ENCODE measurements at regions not wholly inside any gene's neighbourhood (a gene's known extent, or its start where the extent isn't known, plus 50 kb on each side); places are given as distances from the start of the nearest gene placed in this dataset.

- Histone ChIP-seq H3K4me1 (ENCODE audit: control insufficient read depth, insufficient read depth, low read length, poor library complexity, severe bottlenecking) (no peaks in the 10 kb centered on the region), H3K27me3 (ENCODE audit: control insufficient read depth, insufficient read depth, low read length) (no peaks in the 10 kb centered on the region), H3K27ac (ENCODE audit: insufficient read depth, low read length, poor library complexity, severe bottlenecking) (no peak overlapping the region), H3K36me3 (ENCODE audit: control insufficient read depth, insufficient read depth, low read length) (no peaks in the 10 kb centered on the region), H3K4me3 (ENCODE audit: low read depth, low read length) (no peak overlapping the region), H3K9me3 (ENCODE audit: control insufficient read depth in 2 of 2, low read length in 2 of 2) (no peaks in the 10 kb centered on the region)
- no peak for DNase-seq
- no peak for ATAC-seq (ENCODE audit: low read depth in 2 of 2)
- Mint-ChIP-seq H3K9me3 (peaks cover 0 to 6% (median 0%) of the 10 kb centered on the region in 7 donors), H3K27me3 (no peaks in the 10 kb centered on the region), H3K36me3 (no peaks in the 10 kb centered on the region), H3K27ac (no peak overlapping the region), H3K4me3 (no peak overlapping the region), H3K4me1 (no peaks in the 10 kb centered on the region)
Measured at GRCh38 chr20:6473197-6473596, 294.3 kb upstream of the BMP2 start.

DNA sequence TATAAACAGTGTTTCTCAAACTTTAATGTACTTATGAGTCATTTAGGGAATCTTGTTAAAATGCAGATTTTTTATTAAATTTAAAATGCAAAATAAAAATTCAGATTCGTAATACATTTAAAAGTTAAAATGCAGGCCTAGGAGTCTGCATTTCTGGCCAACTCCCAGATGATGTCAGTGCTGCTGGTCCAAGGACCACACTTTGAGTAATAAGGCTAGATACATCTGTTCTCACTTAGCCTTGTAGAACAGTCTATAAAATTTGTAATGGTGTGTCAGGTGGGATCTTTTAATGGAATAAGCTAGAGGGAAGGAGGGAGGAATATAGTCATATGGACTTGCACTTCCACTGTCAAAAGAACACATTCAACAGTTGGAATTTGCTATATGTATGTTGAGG, 295.6 kb upstream of the BMP2 start:
- Mint-ChIP-seq H3K36me3 (no peaks in the 10 kb centered on the region), H3K4me3 (no peak overlapping the region), H3K4me1 (no peaks in the 10 kb centered on the region), H3K27ac (no peak overlapping the region), H3K27me3 (no peaks in the 10 kb centered on the region), H3K9me3 (peaks cover 0 to 4% (median 0%) of the 10 kb centered on the region in 7 donors)
- no peak overlapping the region for H3K27ac ChIP-seq (ENCODE audit: insufficient read depth, low read length, poor library complexity, severe bottlenecking)
- DNase-seq (no peak), ATAC-seq (ENCODE audit: low read depth in 2 of 2) (no peak)
- H3K9me3 ChIP-seq (ENCODE audit: control insufficient read depth in 2 of 2, low read length in 2 of 2), result no peaks in the 10 kb centered on the region
- no peaks in the 10 kb centered on the region for H3K27me3 ChIP-seq (ENCODE audit: control insufficient read depth, insufficient read depth, low read length)
- no peak overlapping the region for H3K4me3 ChIP-seq (ENCODE audit: low read depth, low read length)
- H3K36me3 ChIP-seq (ENCODE audit: control insufficient read depth, insufficient read depth, low read length), result no peaks in the 10 kb centered on the region
- H3K4me1 ChIP-seq (ENCODE audit: control insufficient read depth, insufficient read depth, low read length, poor library complexity, severe bottlenecking), result no peaks in the 10 kb centered on the region

- DNase-seq, result no peak
- Mint-ChIP-seq H3K9me3 (peaks cover 0 to 6% (median 0%) of the 10 kb centered on the region in 7 donors), H3K27me3 (no peaks in the 10 kb centered on the region), H3K4me3 (no peak overlapping the region), H3K27ac (no peak overlapping the region), H3K36me3 (no peaks in the 10 kb centered on the region), H3K4me1 (no peaks in the 10 kb centered on the region)
- no peak overlapping the region for H3K4me3 ChIP-seq (ENCODE audit: low read depth, low read length)
- no peaks in the 10 kb centered on the region for H3K9me3 ChIP-seq (ENCODE audit: control insufficient read depth in 2 of 2, low read length in 2 of 2)
- H3K4me1 ChIP-seq (ENCODE audit: control insufficient read depth, insufficient read depth, low read length, poor library complexity, severe bottlenecking), result no peaks in the 10 kb centered on the region
- no peaks in the 10 kb centered on the region for H3K36me3 ChIP-seq (ENCODE audit: control insufficient read depth, insufficient read depth, low read length)
- no peaks in the 10 kb centered on the region for H3K27me3 ChIP-seq (ENCODE audit: control insufficient read depth, insufficient read depth, low read length)
- no peak overlapping the region for H3K27ac ChIP-seq (ENCODE audit: insufficient read depth, low read length, poor library complexity, severe bottlenecking)
- ATAC-seq (ENCODE audit: low read depth in 2 of 2), result no peak
Measured at GRCh38 chr20:6471110-6471647, 296.3 kb upstream of the BMP2 start.

DNA sequence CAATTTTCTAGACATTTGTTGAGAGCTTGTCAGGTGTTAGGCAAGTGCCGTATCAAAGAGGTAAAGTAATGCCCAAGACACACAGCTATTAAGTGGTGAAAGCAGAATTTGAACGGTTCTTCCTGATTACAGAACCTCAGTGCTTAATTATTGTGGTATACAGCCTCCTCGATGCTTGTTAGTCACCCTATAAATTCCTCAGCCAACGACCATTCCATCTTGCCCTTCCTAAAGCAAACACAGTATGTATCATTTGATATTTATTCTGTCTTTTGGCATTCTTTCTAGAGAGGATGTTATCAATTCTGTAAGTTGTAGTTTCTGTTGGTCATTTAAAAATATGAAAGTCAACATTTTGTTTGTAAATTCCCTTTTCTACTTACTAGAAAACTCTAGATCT, 297.8 kb upstream of the BMP2 start:
- Histone ChIP-seq H3K27ac (ENCODE audit: insufficient read depth, low read length, poor library complexity, severe bottlenecking) (no peak overlapping the region), H3K4me1 (ENCODE audit: control insufficient read depth, insufficient read depth, low read length, poor library complexity, severe bottlenecking) (no peaks in the 10 kb centered on the region), H3K36me3 (ENCODE audit: control insufficient read depth, insufficient read depth, low read length) (no peaks in the 10 kb centered on the region), H3K4me3 (ENCODE audit: low read depth, low read length) (no peak overlapping the region), H3K27me3 (ENCODE audit: control insufficient read depth, insufficient read depth, low read length) (no peaks in the 10 kb centered on the region), H3K9me3 (ENCODE audit: control insufficient read depth in 2 of 2, low read length in 2 of 2) (no peaks in the 10 kb centered on the region)
- H3K27ac Mint-ChIP-seq, result no peak overlapping the region
- H3K4me3 Mint-ChIP-seq, result no peak overlapping the region
- DNase-seq (no peak), ATAC-seq (ENCODE audit: low read depth in 2 of 2) (no peak)
- no peaks in the 10 kb centered on the region for H3K36me3 Mint-ChIP-seq
- H3K9me3 Mint-ChIP-seq, result peaks cover 0 to 6% (median 0%) of the 10 kb centered on the region in 7 donors
- no peaks in the 10 kb centered on the region for H3K27me3 Mint-ChIP-seq
- no peaks in the 10 kb centered on the region for H3K4me1 Mint-ChIP-seq

GRCh38 chr20:6468423-6469116, 298.9 kb upstream of the BMP2 start:
- Histone ChIP-seq H3K4me3 (ENCODE audit: low read depth, low read length) (no peak overlapping the region), H3K36me3 (ENCODE audit: control insufficient read depth, insufficient read depth, low read length) (no peaks in the 10 kb centered on the region), H3K27ac (ENCODE audit: insufficient read depth, low read length, poor library complexity, severe bottlenecking) (no peak overlapping the region), H3K9me3 (ENCODE audit: control insufficient read depth in 2 of 2, low read length in 2 of 2) (no peaks in the 10 kb centered on the region), H3K4me1 (ENCODE audit: control insufficient read depth, insufficient read depth, low read length, poor library complexity, severe bottlenecking) (no peaks in the 10 kb centered on the region), H3K27me3 (ENCODE audit: control insufficient read depth, insufficient read depth, low read length) (no peaks in the 10 kb centered on the region)
- Mint-ChIP-seq H3K36me3 (no peaks in the 10 kb centered on the region), H3K9me3 (peaks cover 0 to 6% (median 2%) of the 10 kb centered on the region in 7 donors), H3K27me3 (no peaks in the 10 kb centered on the region), H3K27ac (no peak overlapping the region), H3K4me1 (no peaks in the 10 kb centered on the region), H3K4me3 (no peak overlapping the region)
- ATAC-seq (ENCODE audit: low read depth in 2 of 2) (no peak), DNase-seq (no peak)

DNA sequence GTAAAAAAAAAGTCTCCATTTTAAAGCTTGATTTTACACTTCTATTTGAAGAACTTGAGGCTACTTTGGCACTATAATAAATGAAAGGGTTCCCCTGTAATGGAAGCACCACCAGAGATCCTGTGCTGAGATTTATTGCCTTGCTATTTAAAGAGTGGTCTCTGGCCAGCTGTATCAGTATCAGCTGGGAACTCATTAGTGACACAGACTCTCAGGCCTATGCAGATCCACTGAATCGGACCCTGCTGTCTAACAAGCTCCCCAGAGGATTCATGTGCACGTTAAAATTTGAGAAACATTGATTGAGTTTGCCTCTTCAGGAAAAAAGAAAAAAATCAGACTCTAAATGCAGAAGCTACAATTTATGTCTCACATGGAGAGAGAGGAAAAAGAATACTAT, 299.9 kb upstream of the BMP2 start:
- ATAC-seq (ENCODE audit: low read depth in 2 of 2) (no peak), DNase-seq (no peak)
- Histone ChIP-seq H3K4me3 (ENCODE audit: low read depth, low read length) (no peak overlapping the region), H3K27ac (ENCODE audit: insufficient read depth, low read length, poor library complexity, severe bottlenecking) (no peak overlapping the region), H3K4me1 (ENCODE audit: control insufficient read depth, insufficient read depth, low read length, poor library complexity, severe bottlenecking) (no peaks in the 10 kb centered on the region), H3K36me3 (ENCODE audit: control insufficient read depth, insufficient read depth, low read length) (no peaks in the 10 kb centered on the region), H3K27me3 (ENCODE audit: control insufficient read depth, insufficient read depth, low read length) (no peaks in the 10 kb centered on the region), H3K9me3 (ENCODE audit: control insufficient read depth in 2 of 2, low read length in 2 of 2) (no peaks in the 10 kb centered on the region)
- Mint-ChIP-seq H3K36me3 (no peaks in the 10 kb centered on the region), H3K27ac (no peak overlapping the region), H3K9me3 (peaks cover 0 to 6% (median 2%) of the 10 kb centered on the region in 7 donors), H3K27me3 (no peaks in the 10 kb centered on the region), H3K4me3 (no peak overlapping the region), H3K4me1 (no peaks in the 10 kb centered on the region)

DNA sequence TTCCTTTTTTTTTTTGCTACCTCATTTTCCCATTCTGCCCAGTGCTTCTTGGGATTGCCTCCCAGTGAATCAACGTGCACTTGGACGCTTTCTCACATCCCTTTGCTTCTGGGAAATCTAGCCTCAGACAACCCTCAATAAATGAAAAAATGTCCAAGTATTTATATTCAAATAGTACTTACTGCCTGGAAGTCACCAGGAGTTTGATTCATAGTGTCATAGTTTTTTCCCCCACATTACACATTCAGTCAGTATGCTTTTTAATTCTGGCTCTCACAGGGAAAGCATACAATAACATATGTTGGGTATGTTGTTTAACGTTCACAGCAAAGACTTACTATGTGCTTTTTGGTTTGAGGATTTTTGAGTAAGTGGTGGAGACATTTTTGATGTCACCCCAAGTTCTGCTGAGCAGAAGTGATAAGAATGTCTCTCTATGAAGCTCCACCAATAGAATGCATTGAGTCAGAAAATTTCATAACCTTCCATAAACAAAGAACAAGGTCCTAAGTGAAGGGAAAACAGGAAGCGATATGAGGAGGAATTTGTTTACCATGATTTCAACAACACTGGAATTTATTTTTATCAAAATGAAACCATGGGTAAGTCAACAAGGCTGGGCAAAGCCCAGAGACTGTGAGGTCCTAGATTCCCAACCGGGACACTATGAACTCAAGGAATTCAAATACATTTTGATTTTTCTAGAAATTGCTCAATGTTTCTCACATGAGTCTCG, 301.2 kb upstream of the BMP2 start:
- ATAC-seq (ENCODE audit: low read depth in 2 of 2) (no peak), DNase-seq (no peak)
- no peak overlapping the region for H3K4me3 ChIP-seq (ENCODE audit: low read depth, low read length)
- Mint-ChIP-seq H3K4me1 (no peaks in the 10 kb centered on the region), H3K36me3 (no peaks in the 10 kb centered on the region), H3K4me3 (no peak overlapping the region), H3K27me3 (no peaks in the 10 kb centered on the region), H3K9me3 (peaks cover 0 to 6% (median 2%) of the 10 kb centered on the region in 7 donors), H3K27ac (no peak overlapping the region)
- no peaks in the 10 kb centered on the region for H3K9me3 ChIP-seq (ENCODE audit: control insufficient read depth in 2 of 2, low read length in 2 of 2)
- no peaks in the 10 kb centered on the region for H3K27me3 ChIP-seq (ENCODE audit: control insufficient read depth, insufficient read depth, low read length)
- H3K27ac ChIP-seq (ENCODE audit: insufficient read depth, low read length, poor library complexity, severe bottlenecking), result no peak overlapping the region
- H3K36me3 ChIP-seq (ENCODE audit: control insufficient read depth, insufficient read depth, low read length), result no peaks in the 10 kb centered on the region
- H3K4me1 ChIP-seq (ENCODE audit: control insufficient read depth, insufficient read depth, low read length, poor library complexity, severe bottlenecking), result no peaks in the 10 kb centered on the region

GRCh38 chr20:6450841-6451240, 316.6 kb upstream of the BMP2 start:
- Mint-ChIP-seq H3K4me3 (no peak overlapping the region), H3K4me1 (no peaks in the 10 kb centered on the region), H3K27ac (no peak overlapping the region), H3K9me3 (peaks cover 0 to 7% (median 2%) of the 10 kb centered on the region in 7 donors), H3K36me3 (no peaks in the 10 kb centered on the region), H3K27me3 (no peaks in the 10 kb centered on the region)
- no peaks in the 10 kb centered on the region for H3K27me3 ChIP-seq (ENCODE audit: control insufficient read depth, insufficient read depth, low read length)
- ATAC-seq (ENCODE audit: low read depth in 2 of 2) (no peak), DNase-seq (no peak)
- H3K4me3 ChIP-seq (ENCODE audit: low read depth, low read length), result no peak overlapping the region
- no peaks in the 10 kb centered on the region for H3K4me1 ChIP-seq (ENCODE audit: control insufficient read depth, insufficient read depth, low read length, poor library complexity, severe bottlenecking)
- H3K27ac ChIP-seq (ENCODE audit: insufficient read depth, low read length, poor library complexity, severe bottlenecking), result no peak overlapping the region
- H3K36me3 ChIP-seq (ENCODE audit: control insufficient read depth, insufficient read depth, low read length), result no peaks in the 10 kb centered on the region
- no peaks in the 10 kb centered on the region for H3K9me3 ChIP-seq (ENCODE audit: control insufficient read depth in 2 of 2, low read length in 2 of 2)
